ENCODE measurements at regions not wholly inside any gene's neighbourhood (a gene's known extent, or its start where the extent isn't known, plus 50 kb on each side); places are given as distances from the start of the nearest gene placed in this dataset.

DNA sequence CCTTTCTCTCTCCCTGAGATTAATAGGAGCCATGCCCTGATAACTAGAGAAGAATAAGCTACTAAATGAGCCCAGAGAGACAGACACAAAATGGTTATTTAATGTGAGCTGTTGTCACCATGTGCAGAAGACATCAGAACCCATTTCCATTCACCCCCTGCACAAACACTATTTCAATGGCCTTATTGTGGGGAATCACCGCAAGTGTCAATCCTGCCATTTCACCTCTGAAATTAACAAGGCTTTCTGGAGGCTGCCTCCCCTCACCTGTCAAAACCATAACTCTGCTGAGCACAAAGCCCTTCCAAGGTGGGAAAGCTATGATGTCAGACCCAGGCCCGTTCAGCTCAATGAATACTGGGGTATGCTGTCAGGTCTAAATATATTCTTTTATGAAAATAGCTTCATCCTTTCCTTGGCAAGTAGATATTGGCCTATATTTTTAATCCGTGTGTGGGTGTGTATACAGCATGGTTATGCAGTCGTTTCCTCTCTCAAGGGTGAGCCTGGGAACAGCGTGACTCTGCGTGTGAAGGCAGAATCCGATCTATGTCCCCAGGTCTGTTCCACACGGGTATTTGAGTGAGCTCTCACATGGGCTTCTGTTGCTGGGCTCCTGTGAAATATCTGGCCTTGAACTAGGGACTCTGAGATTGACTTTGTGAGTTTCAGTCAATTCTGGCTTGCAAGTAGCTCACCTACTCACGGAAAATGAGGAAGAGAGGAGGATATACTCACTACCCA lies 266.3 kb downstream of the FBXW7 start:
- Histone ChIP-seq H3K36me3 (ENCODE audit: control insufficient read depth in 2 of 2, insufficient read depth in 1 of 2, low read length in 2 of 2) (no peaks in the 10 kb centered on the region), H3K27ac (ENCODE audit: extremely low read depth, low read depth, low read length) (no peak overlapping the region), H3K4me3 (ENCODE audit: low read depth, low read length) (no peak overlapping the region), H3K9me3 (ENCODE audit: control insufficient read depth, insufficient read depth, low read depth, low read length) (no peaks in the 10 kb centered on the region), H3K4me1 (ENCODE audit: control insufficient read depth, insufficient read depth, low read length) (peaks cover 4% of the 10 kb centered on the region; the same call in 1 of the 2 replicates)
- ChIA-PET POLR2A (no interaction called here), CTCF (interaction anchor here (0.6 kb wide), 2 partner anchors 41 to 44 kb away, joined by 3 to 4 read pairs; no protein-coding TSS in a partner anchor)
- TF ChIP-seq ZNF558 (tag by site-specific recombination; IDR thresholded peaks at IDR 0.05) (no peak), ZBTB20 (tag by site-specific recombination; IDR thresholded peaks at IDR 0.05) (no peak), ZNF658 (tag by site-specific recombination; IDR thresholded peaks at IDR 0.05) (no peak), ZNF621 (tag by site-specific recombination; IDR thresholded peaks at IDR 0.05) (no peak), BCL11A (tag by site-specific recombination; IDR thresholded peaks at IDR 0.05; ENCODE audit: low read depth) (no peak), GLI4 (tag by site-specific recombination; IDR thresholded peaks at IDR 0.05) (no peak), ZNF248 (tag by site-specific recombination; IDR thresholded peaks at IDR 0.05) (no peak), ZNF521 (tag by site-specific recombination; IDR thresholded peaks at IDR 0.05) (no peak), ZNF214 (tag by site-specific recombination; IDR thresholded peaks at IDR 0.05; ENCODE audit: borderline replicate concordance) (no peak), KLF8 (tag by site-specific recombination; IDR thresholded peaks at IDR 0.05) (no peak), BCL11B (tag by site-specific recombination; IDR thresholded peaks at IDR 0.05; ENCODE audit: low read depth) (no peak), ZNF2 (tag by site-specific recombination; IDR thresholded peaks at IDR 0.05) (no peak), ZNF133 (tag by site-specific recombination; IDR thresholded peaks at IDR 0.05) (no peak)
- TF ChIP-seq, protein P1, sequence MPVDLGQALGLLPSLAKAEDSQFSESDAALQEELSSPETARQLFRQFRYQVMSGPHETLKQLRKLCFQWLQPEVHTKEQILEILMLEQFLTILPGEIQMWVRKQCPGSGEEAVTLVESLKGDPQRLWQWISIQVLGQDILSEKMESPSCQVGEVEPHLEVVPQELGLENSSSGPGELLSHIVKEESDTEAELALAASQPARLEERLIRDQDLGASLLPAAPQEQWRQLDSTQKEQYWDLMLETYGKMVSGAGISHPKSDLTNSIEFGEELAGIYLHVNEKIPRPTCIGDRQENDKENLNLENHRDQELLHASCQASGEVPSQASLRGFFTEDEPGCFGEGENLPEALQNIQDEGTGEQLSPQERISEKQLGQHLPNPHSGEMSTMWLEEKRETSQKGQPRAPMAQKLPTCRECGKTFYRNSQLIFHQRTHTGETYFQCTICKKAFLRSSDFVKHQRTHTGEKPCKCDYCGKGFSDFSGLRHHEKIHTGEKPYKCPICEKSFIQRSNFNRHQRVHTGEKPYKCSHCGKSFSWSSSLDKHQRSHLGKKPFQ (tag by site-specific recombination; IDR thresholded peaks at IDR 0.05) = no peak
- TF ChIP-seq, protein P2, sequence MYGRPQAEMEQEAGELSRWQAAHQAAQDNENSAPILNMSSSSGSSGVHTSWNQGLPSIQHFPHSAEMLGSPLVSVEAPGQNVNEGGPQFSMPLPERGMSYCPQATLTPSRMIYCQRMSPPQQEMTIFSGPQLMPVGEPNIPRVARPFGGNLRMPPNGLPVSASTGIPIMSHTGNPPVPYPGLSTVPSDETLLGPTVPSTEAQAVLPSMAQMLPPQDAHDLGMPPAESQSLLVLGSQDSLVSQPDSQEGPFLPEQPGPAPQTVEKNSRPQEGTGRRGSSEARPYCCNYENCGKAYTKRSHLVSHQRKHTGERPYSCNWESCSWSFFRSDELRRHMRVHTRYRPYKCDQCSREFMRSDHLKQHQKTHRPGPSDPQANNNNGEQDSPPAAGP (tag by site-specific recombination; IDR thresholded peaks at IDR 0.05) = no peak
- TF ChIP-seq, protein P3, sequence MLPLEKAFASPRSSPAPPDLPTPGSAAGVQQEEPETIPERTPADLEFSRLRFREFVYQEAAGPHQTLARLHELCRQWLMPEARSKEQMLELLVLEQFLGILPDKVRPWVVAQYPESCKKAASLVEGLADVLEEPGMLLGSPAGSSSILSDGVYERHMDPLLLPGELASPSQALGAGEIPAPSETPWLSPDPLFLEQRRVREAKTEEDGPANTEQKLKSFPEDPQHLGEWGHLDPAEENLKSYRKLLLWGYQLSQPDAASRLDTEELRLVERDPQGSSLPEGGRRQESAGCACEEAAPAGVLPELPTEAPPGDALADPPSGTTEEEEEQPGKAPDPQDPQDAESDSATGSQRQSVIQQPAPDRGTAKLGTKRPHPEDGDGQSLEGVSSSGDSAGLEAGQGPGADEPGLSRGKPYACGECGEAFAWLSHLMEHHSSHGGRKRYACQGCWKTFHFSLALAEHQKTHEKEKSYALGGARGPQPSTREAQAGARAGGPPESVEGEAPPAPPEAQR (tag by site-specific recombination; IDR thresholded peaks at IDR 0.05) = no peak
- TF ChIP-seq, protein P4, sequence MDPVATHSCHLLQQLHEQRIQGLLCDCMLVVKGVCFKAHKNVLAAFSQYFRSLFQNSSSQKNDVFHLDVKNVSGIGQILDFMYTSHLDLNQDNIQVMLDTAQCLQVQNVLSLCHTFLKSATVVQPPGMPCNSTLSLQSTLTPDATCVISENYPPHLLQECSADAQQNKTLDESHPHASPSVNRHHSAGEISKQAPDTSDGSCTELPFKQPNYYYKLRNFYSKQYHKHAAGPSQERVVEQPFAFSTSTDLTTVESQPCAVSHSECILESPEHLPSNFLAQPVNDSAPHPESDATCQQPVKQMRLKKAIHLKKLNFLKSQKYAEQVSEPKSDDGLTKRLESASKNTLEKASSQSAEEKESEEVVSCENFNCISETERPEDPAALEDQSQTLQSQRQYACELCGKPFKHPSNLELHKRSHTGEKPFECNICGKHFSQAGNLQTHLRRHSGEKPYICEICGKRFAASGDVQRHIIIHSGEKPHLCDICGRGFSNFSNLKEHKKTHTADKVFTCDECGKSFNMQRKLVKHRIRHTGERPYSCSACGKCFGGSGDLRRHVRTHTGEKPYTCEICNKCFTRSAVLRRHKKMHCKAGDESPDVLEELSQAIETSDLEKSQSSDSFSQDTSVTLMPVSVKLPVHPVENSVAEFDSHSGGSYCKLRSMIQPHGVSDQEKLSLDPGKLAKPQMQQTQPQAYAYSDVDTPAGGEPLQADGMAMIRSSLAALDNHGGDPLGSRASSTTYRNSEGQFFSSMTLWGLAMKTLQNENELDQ (tag by site-specific recombination; IDR thresholded peaks at IDR 0.05; ENCODE audit: low read depth) = no peak
- TF ChIP-seq, protein P5, sequence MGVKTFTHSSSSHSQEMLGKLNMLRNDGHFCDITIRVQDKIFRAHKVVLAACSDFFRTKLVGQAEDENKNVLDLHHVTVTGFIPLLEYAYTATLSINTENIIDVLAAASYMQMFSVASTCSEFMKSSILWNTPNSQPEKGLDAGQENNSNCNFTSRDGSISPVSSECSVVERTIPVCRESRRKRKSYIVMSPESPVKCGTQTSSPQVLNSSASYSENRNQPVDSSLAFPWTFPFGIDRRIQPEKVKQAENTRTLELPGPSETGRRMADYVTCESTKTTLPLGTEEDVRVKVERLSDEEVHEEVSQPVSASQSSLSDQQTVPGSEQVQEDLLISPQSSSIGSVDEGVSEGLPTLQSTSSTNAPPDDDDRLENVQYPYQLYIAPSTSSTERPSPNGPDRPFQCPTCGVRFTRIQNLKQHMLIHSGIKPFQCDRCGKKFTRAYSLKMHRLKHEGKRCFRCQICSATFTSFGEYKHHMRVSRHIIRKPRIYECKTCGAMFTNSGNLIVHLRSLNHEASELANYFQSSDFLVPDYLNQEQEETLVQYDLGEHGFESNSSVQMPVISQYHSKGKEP (tag by site-specific recombination; IDR thresholded peaks at IDR 0.05) = no peak
